Endodermal cell (in vitro differentiated cells): ENCODE measurements at regions not wholly inside any gene's neighbourhood (a gene's known extent, or its start where the extent isn't known, plus 50 kb on each side); places are given as distances from the start of the nearest gene placed in this dataset.

ENCODE experiments used
- DNase-seq: peaks from one replicate; pipeline ENCODE4 v3.0.0-alpha.2; 2017
- H3K27ac ChIP-seq: 2 replicates; pipeline ENCODE4 v1.5.1; 2013; ENCODE audit warnings: mild to moderate bottlenecking, low read depth, low read length, moderate library complexity
- H3K27me3 ChIP-seq: 2 replicates; pipeline ENCODE4 v1.6.1; 2013; ENCODE audit warnings: mild to moderate bottlenecking, low read length, moderate library complexity; ENCODE audit not compliant: insufficient read depth, control insufficient read depth, poor library complexity, severe bottlenecking
- H3K36me3 ChIP-seq: 2 replicates; pipeline ENCODE4 v1.7.0; 2013; ENCODE audit warnings: mild to moderate bottlenecking, low read length, moderate library complexity; ENCODE audit not compliant: control insufficient read depth, insufficient read depth
- H3K4me1 ChIP-seq: one replicate; pipeline ENCODE4 v1.7.0; 2013; ENCODE audit warnings: low read length; ENCODE audit not compliant: control insufficient read depth, insufficient read depth
- H3K4me3 ChIP-seq: 2 replicates; pipeline ENCODE4 v1.5.1; 2013; ENCODE audit warnings: mild to moderate bottlenecking, low read length, moderate library complexity
- H3K9ac ChIP-seq: 2 replicates; pipeline ENCODE4 v1.6.1; 2013; ENCODE audit warnings: mild to moderate bottlenecking, low read length, moderate library complexity; ENCODE audit not compliant: poor library complexity, severe bottlenecking; ENCODE audit errors: extremely low read depth
- H3K9me3 ChIP-seq: 2 replicates; pipeline ENCODE4 v1.6.1; 2013; ENCODE audit warnings: mild to moderate bottlenecking, low read length, moderate library complexity; ENCODE audit not compliant: control insufficient read depth
- H3K27ac Mint-ChIP-seq: 2 replicates; pipeline ENCODE4 v1.8.0; 2020; ENCODE audit warnings: mixed read lengths
- H3K27me3 Mint-ChIP-seq: 2 replicates; pipeline ENCODE4 v1.8.0; 2021; ENCODE audit warnings: mild to moderate bottlenecking, mixed read lengths; ENCODE audit not compliant: insufficient read depth
- H3K36me3 Mint-ChIP-seq: 2 replicates; pipeline ENCODE4 v1.8.0; 2020; ENCODE audit warnings: low read depth, mixed read lengths
- H3K4me1 Mint-ChIP-seq: 2 replicates; pipeline ENCODE4 v1.8.0; 2020; ENCODE audit warnings: mixed read lengths
- H3K4me3 Mint-ChIP-seq: 2 replicates; pipeline ENCODE4 v1.8.0; 2020; ENCODE audit warnings: mild to moderate bottlenecking, moderate library complexity, mixed read lengths
- H3K9me3 Mint-ChIP-seq: 2 replicates; pipeline ENCODE4 v1.8.0; 2020; ENCODE audit warnings: mild to moderate bottlenecking, mixed read lengths
- WGBS, 2 experiments: methylation state at CpG; one replicate each; pipeline versions ENCODE4 v1.1.5 to v1.1.7; 2013; ENCODE audit warnings: missing lambda C conversion rate in 2 of 2, mixed read lengths in 1 of 2; ENCODE audit not compliant: insufficient coverage in 1 of 2, insufficient read length in 1 of 2; 5-methylcytosine and 5-hydroxymethylcytosine counted together
- TF ChIP-seq, protein P1 (sequence below): fragments of 200-600 bp; sonication (generic); conservative IDR thresholded peaks from 2 replicates; pipeline ENCODE4 v1.5.0; 2021; ENCODE audit warnings: antibody characterized with exemption, mild to moderate bottlenecking

DNA sequence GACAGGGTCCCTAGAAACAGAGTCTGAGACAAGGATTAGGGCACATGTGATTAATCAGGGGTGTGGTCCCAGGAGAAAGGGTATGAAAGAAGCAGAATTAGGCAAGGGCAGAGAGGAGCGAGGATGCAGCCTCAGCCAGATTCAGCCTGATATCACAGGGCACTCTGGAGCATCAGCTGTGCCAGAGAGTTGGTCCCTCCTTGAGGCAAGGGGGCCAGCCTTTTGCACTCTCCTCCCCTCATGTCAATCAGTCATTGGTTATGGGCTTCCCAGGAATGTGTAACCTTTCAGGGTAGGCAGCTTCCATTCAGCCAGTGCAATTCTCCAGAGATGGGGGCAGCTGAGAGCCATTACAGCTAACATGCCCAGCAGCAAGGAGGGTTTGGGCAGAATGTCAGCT lies 152.6 kb upstream of the LHX1 start:
- H3K36me3 Mint-ChIP-seq: no peaks in the 10 kb centered on the region
- Histone ChIP-seq H3K27ac (no peak overlapping the region), H3K36me3 (no peaks in the 10 kb centered on the region), H3K4me1 (no peaks in the 10 kb centered on the region), H3K9me3 (no peaks in the 10 kb centered on the region), H3K4me3 (no peak overlapping the region), H3K9ac (no peak overlapping the region), H3K27me3 (peaks cover 10% of the 10 kb centered on the region)
- H3K4me3 Mint-ChIP-seq: no peak overlapping the region
- DNase-seq: peak; percentile 35
- no peaks in the 10 kb centered on the region for H3K4me1 Mint-ChIP-seq
- TF ChIP-seq, protein P1, sequence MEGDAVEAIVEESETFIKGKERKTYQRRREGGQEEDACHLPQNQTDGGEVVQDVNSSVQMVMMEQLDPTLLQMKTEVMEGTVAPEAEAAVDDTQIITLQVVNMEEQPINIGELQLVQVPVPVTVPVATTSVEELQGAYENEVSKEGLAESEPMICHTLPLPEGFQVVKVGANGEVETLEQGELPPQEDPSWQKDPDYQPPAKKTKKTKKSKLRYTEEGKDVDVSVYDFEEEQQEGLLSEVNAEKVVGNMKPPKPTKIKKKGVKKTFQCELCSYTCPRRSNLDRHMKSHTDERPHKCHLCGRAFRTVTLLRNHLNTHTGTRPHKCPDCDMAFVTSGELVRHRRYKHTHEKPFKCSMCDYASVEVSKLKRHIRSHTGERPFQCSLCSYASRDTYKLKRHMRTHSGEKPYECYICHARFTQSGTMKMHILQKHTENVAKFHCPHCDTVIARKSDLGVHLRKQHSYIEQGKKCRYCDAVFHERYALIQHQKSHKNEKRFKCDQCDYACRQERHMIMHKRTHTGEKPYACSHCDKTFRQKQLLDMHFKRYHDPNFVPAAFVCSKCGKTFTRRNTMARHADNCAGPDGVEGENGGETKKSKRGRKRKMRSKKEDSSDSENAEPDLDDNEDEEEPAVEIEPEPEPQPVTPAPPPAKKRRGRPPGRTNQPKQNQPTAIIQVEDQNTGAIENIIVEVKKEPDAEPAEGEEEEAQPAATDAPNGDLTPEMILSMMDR: no peak
- no peaks in the 10 kb centered on the region for H3K9me3 Mint-ChIP-seq
- H3K27me3 Mint-ChIP-seq: peaks cover 20% of the 10 kb centered on the region
- H3K27ac Mint-ChIP-seq: no peak overlapping the region
- WGBS, 2 experiments: 96 to 100% methylated on average over 1 of the region's 1 CpG

DNA sequence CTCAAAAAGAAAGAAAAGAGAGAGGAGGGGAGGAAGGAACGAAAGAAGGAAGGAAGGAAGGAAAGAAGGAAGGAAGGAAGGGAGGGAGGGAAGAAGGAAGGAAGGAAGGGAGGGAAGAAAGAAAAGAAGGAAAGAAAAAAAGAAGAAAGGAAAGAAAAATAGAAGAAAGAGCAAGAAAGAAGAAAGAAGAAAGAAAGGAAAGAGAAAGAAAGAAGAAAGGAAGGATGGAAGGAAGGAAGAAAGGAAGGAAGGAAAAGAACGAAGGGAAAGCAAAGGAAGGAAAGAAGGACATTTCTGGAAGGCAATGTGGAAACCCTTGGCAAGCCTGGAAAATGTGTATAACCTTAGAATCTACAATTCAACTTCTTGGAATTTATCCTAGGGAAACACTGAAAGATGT lies 150.4 kb upstream of the LHX1 start:
- no peak overlapping the region for H3K27ac Mint-ChIP-seq
- Histone ChIP-seq H3K27me3 (peaks cover 6% of the 10 kb centered on the region), H3K4me1 (peaks cover 5% of the 10 kb centered on the region), H3K27ac (no peak overlapping the region), H3K9ac (no peak overlapping the region), H3K4me3 (no peak overlapping the region), H3K9me3 (no peaks in the 10 kb centered on the region), H3K36me3 (no peaks in the 10 kb centered on the region)
- no peaks in the 10 kb centered on the region for H3K36me3 Mint-ChIP-seq
- no peak overlapping the region for H3K4me3 Mint-ChIP-seq
- no peaks in the 10 kb centered on the region for H3K9me3 Mint-ChIP-seq
- no peak for DNase-seq
- TF ChIP-seq, protein P1: no peak
- peaks cover 9% of the 10 kb centered on the region for H3K4me1 Mint-ChIP-seq
- peaks cover 12% of the 10 kb centered on the region for H3K27me3 Mint-ChIP-seq
- 85 to 92% methylated on average over 2 of the region's 2 CpGs for WGBS, 2 experiments

DNA sequence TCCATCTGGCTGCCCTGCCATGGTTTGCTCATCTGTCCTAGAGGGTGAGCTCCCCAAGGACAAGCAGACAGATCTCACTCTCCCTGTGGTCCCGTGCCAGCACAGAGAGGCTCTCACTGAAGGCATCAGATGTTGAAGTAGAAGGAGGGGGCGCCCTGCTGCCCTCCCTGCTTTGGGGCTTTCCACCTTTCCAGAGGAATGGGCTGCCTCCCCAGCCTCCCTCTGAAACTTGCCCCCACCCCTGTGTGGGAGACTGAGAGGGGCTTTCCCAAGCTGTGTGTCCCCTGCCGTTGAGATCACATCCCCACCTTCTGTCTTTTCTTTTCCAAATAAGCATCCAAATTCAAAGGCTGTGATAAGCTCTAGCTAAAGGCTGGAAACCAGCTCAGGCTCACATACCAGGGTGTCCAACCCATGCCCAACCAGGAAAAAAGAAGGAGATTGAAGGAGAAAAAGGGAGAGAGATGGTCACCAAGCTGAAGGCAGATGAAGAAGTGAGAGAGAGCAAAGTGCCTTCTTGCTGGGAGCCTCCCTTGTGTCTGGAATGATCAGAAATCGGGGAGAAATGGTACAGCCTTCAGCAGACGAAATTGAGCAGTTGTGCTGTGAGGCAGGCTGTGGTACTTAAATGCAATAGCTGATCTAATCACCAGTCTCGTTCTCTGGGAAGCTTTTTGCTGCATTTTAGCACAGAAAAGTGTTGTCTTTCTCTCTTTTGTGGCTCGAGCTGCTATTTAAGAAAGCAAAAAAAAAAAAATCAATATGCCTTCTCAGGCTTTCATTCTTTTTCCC lies 145.9 kb upstream of the LHX1 start:
- no peak overlapping the region for H3K27ac Mint-ChIP-seq
- peaks cover 17% of the 10 kb centered on the region for H3K4me1 Mint-ChIP-seq
- H3K4me3 Mint-ChIP-seq: no peak overlapping the region
- H3K27me3 Mint-ChIP-seq: no peaks in the 10 kb centered on the region
- DNase-seq: peak; percentile 55
- Histone ChIP-seq H3K4me3 (peak overlapping the region; percentile 7), H3K27me3 (no peaks in the 10 kb centered on the region), H3K9me3 (no peaks in the 10 kb centered on the region), H3K27ac (no peak overlapping the region), H3K9ac (no peak overlapping the region), H3K36me3 (no peaks in the 10 kb centered on the region), H3K4me1 (peaks cover 8% of the 10 kb centered on the region)
- no peaks in the 10 kb centered on the region for H3K36me3 Mint-ChIP-seq
- 40 to 47% methylated on average over 4 to 7 of the region's 7 CpGs for WGBS, 2 experiments
- no peaks in the 10 kb centered on the region for H3K9me3 Mint-ChIP-seq
- TF ChIP-seq, protein P1: no peak
